ENCODE measurements at regions not wholly inside any gene's neighbourhood (a gene's known extent, or its start where the extent isn't known, plus 50 kb on each side); places are given as distances from the start of the nearest gene placed in this dataset.
"Not testable (repeated sequence)": the region's sequence is repeated elsewhere in the genome, so short reads cannot be mapped to it uniquely, and the experiment has no call there.

- CTCF ChIA-PET; H3K36me3 Mint-ChIP-seq (ENCODE audit: low read depth); ATAC-seq; H3K9me3 Mint-ChIP-seq (ENCODE audit: low read depth); H3K4me3 Mint-ChIP-seq; intact Hi-C loops (cut with DNase I, micrococcal nuclease); H3K4me1 Mint-ChIP-seq; POLR2A ChIA-PET; H3K27ac Mint-ChIP-seq; DNase-seq: not testable (repeated sequence)
- peaks cover 16% of the 10 kb centered on the region for H3K27me3 Mint-ChIP-seq
Measured at GRCh38 chr6:78806792-78807191, 60.6 kb upstream of the IRAK1BP1 start.

- H3K4me3 Mint-ChIP-seq; H3K9me3 Mint-ChIP-seq (ENCODE audit: low read depth); DNase-seq; intact Hi-C loops (cut with DNase I, micrococcal nuclease); CTCF ChIA-PET; H3K4me1 Mint-ChIP-seq; H3K27ac Mint-ChIP-seq; ATAC-seq; H3K36me3 Mint-ChIP-seq (ENCODE audit: low read depth); POLR2A ChIA-PET: not testable (repeated sequence)
- H3K27me3 Mint-ChIP-seq, result peaks cover 17% of the 10 kb centered on the region
Measured at GRCh38 chr6:78807655-78808355, 59.5 kb upstream of the IRAK1BP1 start.

GRCh38 chr6:78808356-78808891 lies 58.9 kb upstream of the IRAK1BP1 start:
- no peak for DNase-seq
- CTCF ChIA-PET, result no interaction called here
- no peak overlapping the region for H3K4me3 Mint-ChIP-seq
- no peaks in the 10 kb centered on the region for H3K36me3 Mint-ChIP-seq (ENCODE audit: low read depth)
- H3K27me3 Mint-ChIP-seq, result peaks cover 19% of the 10 kb centered on the region
- POLR2A ChIA-PET, result no interaction called here
- H3K4me1 Mint-ChIP-seq, result no peaks in the 10 kb centered on the region
- no peak for ATAC-seq
- no peak overlapping the region for H3K27ac Mint-ChIP-seq
- intact Hi-C loops (cut with DNase I, micrococcal nuclease), result no loop called here
- peaks cover 6% of the 10 kb centered on the region for H3K9me3 Mint-ChIP-seq (ENCODE audit: low read depth)

- H3K27ac Mint-ChIP-seq, result no peak overlapping the region
- ChIA-PET POLR2A (no interaction called here), CTCF (no interaction called here)
- DNase-seq (no peak), ATAC-seq (no peak)
- intact Hi-C loops (cut with DNase I, micrococcal nuclease), result no loop called here
- no peaks in the 10 kb centered on the region for H3K36me3 Mint-ChIP-seq (ENCODE audit: low read depth)
- no peak overlapping the region for H3K4me3 Mint-ChIP-seq
- peaks cover 6% of the 10 kb centered on the region for H3K9me3 Mint-ChIP-seq (ENCODE audit: low read depth)
- H3K4me1 Mint-ChIP-seq, result no peaks in the 10 kb centered on the region
- peaks cover 19% of the 10 kb centered on the region for H3K27me3 Mint-ChIP-seq
Measured at GRCh38 chr6:78808933-78809332, 58.4 kb upstream of the IRAK1BP1 start.

- Mint-ChIP-seq H3K4me1 (no peaks in the 10 kb centered on the region), H3K36me3 (ENCODE audit: low read depth) (no peaks in the 10 kb centered on the region), H3K4me3 (no peak overlapping the region), H3K27ac (no peak overlapping the region), H3K27me3 (peaks cover 19% of the 10 kb centered on the region), H3K9me3 (ENCODE audit: low read depth) (peaks cover 4% of the 10 kb centered on the region)
- DNase-seq, result no peak
- CTCF ChIA-PET, result interaction anchor here (0.7 kb wide), 1 partner anchor 12 kb away, joined by 3 read pairs; no protein-coding TSS in a partner anchor
- POLR2A ChIA-PET, result no interaction called here
- intact Hi-C loops (cut with DNase I, micrococcal nuclease), result no loop called here
- no peak for ATAC-seq
Measured at GRCh38 chr6:78810146-78810545, 57.2 kb upstream of the IRAK1BP1 start.

- ATAC-seq (no peak), DNase-seq (no peak)
- Mint-ChIP-seq H3K27ac (no peak overlapping the region), H3K36me3 (ENCODE audit: low read depth) (no peaks in the 10 kb centered on the region), H3K4me1 (no peaks in the 10 kb centered on the region), H3K4me3 (no peak overlapping the region), H3K27me3 (peaks cover 19% of the 10 kb centered on the region), H3K9me3 (ENCODE audit: low read depth) (peaks cover 6% of the 10 kb centered on the region)
- intact Hi-C loops (cut with DNase I, micrococcal nuclease), result no loop called here
- CTCF ChIA-PET, result no interaction called here
- POLR2A ChIA-PET, result no interaction called here
Measured at GRCh38 chr6:78810698-78811097, 56.7 kb upstream of the IRAK1BP1 start.
